Mesenteric fat pad (tissue), 1 donor: ENCODE measurements at regions not wholly inside any gene's neighbourhood (a gene's known extent, or its start where the extent isn't known, plus 50 kb on each side); places are given as distances from the start of the nearest gene placed in this dataset.

ENCODE experiments used
- DNase-seq: peaks from one replicate; pipeline ENCODE4 v3.0.0-alpha.2; 2020; ENCODE audit warnings: low spot score
- donor health status: DM: yes; HTN: yes; CAD: no.

DNA sequence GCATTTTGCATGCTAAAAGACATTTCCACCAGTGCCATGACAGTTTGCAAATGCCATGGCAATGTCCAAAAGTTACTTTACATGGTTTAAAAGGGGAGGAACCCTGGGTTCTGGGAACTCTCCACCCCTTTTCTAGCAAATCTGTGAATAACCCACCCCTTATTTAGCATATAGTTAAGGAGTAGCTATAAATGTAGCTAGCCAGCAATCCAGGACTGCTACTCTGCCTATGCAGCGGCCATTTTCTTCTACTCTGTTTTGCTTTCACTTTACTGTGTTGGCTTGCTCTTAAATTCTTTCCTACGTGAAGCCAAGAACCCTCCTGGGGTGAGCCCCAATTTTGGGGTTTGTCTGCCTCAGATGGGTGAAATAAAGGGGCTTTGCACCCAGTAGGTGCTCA, 141.0 kb downstream of the PTPN11 start:
- DNase-seq, result no peak

DNA sequence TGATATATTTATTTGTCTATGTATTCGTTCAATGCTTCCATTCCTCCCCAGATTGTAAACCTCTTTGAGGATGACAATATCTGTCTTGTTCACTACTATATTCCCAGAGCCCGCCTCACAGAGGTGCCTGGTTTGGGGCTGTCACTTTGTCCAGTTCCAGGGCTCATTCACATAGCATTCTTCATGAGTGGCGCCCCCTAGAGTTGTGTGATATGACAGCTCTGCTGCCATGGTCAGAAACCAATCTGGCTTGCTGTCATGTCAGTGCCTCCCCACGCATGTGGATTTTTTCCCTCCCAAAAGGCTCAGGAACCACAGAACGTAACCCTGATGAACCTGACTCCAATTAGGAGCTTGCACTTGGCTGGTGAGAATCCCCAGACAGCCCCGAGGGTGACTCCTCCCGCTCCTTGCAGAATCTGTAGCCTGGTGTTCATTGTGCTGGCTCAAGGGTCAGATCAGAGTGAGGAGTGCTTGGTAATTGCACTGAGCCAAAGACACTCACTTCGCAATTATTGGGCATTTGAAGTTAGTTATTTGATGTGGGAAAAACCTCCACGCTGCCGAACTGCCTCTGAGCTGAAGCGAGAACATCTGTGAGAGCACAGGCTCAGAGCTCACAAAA, 145.5 kb downstream of the PTPN11 start:
- peak; percentile 43 for DNase-seq

DNA sequence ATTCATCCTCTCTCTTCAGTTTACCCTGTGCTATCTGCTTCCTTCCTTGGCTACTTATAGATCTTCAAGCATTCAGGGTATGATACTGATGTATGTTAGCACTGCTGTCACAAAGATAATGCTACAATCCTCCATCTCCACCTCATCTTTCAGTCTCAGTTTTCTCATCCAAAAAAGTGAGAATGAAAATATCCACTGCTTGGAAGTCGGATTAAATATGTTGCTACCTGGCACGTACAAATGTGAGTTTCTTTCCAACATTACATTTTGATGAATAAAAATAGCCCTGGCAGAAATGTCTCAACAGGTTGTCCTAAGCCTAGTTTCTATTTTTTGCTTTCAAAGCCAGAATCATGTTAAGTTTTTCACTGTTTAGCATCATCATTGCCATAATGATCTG, 149.9 kb downstream of the PTPN11 start:
- DNase-seq, result no peak

DNA sequence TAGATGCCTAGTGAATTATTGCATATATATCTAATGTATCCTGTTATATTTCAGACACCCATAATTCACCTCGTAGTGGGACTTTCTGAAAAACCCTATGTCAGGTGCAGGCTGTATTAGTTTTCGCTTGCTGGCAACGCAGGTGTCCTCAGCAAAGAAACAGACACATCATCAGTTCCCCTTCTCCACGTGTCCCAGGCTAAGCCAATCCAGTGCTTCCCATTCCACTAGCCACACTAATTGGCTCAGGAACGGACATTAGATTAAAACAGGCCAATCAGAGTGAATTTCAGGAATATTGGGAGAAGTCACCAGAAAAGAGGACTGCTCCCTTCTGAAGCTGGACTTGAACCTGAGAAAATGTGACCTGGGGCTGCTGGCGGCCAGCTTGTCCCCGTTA, 151.3 kb downstream of the PTPN11 start:
- DNase-seq, result no peak

DNA sequence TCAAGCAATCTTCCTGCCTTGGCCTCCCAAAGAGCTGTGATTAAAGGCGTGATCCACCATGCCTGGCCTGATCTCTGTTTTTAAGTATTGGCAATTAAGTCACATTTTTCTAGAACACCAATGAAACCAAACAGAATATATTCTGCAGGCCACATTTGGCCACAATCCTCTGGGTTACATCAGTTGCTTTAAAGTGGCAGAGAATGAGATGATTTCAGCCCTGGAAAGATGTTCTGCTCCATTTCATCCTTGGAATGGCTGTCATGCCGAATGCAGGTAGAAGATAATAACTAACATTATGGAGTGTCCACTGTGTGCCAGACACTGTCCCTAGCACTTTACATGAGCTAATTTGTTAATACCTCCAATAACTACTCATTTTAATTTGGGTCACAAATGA, 154.4 kb downstream of the PTPN11 start:
- DNase-seq, result no peak

DNA sequence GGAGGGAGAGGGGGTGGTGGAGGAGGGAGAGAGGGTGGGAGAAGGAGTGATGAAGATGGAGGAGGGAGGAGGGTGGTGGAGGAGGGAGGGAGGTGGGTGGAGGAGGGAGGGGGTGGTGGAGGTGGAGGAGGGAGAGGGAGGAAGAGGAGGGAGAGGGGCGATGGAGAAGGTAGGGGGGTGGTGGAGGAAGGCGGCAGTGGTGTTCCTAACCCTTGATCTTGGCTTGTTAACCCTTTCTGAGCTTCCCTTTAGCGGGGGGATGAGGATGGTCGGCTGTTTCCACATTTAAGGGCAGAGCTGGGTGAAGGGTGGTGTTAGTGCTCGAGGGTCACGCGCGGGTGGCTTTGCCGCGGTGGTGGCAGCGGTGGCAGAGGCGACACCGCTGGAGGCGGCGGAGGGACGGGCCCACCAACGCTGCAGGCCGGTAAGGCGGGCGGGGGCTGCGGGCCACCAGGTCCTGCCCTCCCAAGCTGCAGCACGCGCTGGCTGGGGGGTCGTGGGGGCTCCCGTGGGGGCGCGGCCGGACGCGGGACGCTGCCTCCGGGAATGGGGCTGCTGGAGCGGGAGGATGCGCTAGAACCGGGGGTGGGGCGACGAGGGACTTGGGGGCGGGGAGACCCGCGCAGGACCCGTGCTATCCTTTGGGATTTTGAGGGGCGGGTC, 156.3 kb downstream of the PTPN11 start:
- DNase-seq, result no peak

DNA sequence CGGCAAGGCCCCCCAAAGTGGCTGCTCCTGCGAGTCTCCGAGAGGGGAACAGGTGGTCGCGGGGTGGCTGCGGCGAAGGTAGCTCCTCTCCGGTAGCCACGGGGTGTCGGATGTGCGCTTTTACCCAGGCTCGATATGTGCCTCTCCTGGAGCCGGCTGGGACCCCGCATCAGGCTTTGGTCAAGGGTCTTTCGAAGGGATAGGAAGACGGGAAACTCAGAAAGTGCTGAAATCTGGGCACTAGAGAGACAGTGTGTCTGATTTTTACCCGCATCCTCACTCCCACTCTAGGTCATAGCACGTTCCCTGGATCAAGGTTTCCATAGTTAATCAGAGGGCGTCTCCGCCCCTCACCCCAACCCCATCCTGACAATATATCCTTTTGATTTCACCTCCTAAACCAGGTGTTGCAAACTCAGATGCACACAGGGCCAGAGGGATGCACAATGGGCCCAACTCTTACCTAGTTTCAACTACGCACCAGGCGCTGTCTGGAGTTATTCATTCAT, 156.9 kb downstream of the PTPN11 start:
- DNase-seq, result no peak

DNA sequence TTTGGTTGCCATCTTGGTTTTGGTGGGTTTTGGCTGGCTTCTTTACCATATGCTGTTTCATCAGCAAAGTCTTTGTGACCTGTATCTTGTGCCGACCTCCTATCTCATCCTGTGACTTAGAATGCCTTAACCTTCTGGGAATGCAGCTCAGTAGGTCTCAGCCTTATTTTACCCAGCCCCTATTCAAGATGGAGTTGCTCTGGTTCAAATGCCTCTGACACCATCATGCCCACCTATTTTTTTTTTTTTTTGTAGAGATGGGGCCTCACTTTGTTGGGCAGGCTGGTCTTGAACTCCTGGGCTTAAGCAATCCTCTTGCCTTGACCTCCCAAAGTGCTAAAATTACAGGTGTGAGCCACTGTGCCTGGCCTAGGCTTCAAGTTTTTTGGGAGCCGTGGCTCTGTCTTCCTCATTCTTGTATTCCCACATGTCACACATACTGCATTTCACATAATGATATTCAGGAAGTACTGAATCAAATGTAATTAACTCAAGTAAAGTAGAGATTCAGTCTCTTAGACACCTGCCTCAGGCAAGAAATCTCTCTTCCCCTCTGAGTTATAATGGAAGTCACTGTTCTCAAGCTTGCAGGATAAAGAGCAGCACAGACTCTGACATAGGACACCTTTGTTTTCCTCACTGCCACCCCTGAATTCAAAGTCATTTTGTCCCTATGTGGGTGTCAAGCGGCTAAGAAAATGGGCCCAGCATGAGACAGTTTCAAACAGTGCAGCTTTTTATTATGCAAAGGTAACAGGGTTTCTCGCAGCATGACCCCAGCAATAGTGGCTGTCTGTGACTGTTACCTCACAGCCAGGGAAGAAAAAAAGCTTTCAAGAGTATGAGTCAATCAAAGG, 159.0 kb downstream of the PTPN11 start:
- DNase-seq, result no peak

DNA sequence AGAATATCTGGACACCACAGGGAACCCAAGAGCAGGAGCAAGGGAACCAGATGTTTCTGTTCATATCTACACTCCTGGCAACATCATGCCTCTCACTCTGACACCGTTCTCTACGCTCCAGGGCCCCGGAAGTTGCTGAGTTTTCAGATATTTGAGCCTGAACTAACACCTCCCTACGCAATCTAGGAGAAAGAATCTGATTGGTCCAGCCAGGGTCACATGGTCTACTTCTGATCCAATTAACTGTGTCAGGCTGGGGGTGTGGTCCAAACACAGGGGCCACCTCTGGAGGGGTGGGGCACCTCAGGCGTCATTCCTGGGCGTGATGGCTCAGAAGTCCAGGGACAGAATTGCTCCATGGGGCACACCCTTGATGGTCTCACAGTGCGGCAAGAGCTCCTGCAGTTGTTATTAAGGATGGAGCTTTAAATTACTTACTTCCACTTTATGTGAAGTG, 165.5 kb downstream of the PTPN11 start:
- DNase-seq, result no peak

DNA sequence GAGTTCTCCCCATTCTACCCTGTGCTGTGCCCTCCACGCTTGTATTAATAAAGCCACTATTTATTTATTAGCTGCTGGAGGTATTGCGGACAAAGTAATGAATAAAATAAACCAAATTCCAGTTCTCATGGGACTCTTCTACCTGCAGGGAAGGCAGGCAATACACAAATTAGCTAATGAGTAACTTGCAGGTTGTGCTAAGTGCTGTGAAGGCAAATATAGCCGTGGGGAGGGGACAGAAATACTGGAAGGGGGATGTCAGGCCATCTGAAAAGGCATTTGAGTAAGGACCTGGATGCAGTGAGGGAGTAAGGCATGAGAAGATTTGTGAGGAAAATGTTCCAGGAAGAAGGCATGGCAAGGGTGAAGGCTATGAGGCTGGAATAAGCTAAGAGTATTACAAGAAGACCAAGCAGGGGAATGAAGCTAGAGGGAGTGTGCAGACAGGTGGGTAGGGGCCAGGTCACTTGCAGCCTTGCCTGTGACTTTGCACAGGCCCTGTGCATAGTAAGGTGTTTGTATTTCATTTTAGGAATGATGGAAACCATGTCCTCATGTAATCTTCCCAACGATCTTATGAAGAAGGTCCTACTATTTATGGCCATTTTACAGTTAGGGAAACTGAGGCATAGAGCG, 167.5 kb downstream of the PTPN11 start:
- DNase-seq, result no peak

DNA sequence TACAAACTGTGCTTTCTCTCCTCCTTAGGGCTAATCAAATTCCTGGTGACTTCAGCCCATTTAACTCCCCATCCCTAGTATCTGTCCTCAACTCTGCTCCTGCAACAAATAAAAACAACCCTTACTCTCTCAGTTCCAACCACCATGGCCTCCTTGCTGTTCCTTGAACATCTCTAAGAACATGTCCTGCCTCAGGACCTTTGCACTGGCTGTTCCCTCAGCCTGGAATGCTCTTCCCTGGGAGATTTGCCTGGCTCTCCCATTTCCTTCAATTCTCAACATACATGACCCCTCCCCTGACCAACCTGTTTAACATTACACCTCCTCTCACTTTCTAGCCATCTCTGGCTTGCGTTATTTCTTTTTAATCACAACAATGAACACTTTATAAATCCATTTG, 170.5 kb downstream of the PTPN11 start:
- DNase-seq, result no peak

DNA sequence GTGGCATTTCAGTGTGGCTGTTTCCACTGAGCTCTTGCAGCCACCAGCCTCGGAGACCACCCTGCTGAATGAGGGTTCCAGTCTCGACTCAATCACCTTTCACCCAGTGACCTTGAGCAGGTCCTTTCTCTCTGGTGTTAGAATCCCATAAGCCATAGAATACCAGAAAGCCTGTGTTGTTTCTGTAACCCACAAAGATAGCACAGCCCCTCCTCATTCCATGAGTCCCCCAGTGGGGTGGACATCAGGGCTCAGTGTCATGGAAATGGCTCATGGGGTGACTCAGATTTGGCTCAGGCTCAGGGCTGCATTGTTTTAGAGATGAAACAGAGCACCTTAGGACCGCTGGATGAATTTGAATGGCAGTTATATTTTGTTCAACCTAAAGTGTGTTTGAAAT, 171.5 kb downstream of the PTPN11 start:
- DNase-seq, result no peak

DNA sequence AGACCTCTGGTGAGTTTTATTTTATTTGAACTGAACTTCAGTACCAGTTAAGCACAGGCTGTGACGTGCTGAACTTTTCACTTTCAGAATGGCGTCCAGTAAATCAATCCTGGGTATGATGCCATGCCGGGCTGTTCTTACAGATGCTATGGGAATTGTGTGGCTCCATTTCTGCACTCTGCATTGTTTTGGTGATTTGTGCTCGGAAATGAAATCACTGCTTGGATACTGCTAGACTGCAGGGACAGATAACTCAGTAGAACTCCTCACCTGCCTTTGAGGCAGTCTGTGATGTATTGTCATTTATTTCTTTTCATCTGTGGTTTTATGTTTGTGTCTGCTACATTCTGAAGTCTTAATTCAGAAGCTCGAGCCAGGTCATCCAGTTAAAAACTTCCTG, 172.7 kb downstream of the PTPN11 start:
- no peak for DNase-seq

DNA sequence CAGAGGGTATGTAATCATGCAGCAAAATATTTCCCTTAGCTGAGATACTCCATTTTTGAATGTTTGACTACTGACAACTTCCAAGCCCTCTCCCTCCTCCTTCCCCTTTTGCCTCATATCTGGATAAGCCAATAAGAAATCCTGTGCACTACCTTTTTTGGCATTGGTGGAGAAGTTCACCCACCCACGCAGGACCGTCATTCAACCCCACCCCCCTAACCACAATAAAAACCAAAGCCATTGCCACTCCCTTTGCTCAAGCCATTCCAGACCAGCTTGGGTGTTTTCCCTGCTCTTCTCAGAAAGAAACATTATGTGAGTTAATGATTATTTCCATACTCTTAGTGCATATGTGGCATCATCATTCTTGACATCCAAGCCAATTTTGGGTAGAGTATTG, 176.7 kb downstream of the PTPN11 start:
- no peak for DNase-seq

DNA sequence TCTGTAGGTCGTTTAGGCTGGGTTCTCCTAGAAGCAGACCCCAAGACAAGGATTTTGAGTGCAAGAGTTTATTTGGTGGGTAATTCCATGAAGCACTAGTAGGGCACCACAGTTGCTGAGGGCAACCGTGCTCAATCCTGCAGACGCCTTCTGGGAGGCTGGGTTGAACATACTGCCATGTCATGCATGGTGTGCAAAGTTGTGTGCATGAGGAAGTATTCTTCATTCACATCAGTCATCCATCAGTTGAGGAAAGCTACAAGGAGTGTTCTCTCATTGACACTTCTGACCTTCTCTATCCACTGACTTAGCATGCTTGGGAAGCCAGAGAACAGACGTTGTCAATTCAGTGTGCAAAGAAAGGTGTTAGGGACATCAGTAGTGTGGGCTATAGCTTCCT, 179.2 kb downstream of the PTPN11 start:
- DNase-seq, result no peak

DNA sequence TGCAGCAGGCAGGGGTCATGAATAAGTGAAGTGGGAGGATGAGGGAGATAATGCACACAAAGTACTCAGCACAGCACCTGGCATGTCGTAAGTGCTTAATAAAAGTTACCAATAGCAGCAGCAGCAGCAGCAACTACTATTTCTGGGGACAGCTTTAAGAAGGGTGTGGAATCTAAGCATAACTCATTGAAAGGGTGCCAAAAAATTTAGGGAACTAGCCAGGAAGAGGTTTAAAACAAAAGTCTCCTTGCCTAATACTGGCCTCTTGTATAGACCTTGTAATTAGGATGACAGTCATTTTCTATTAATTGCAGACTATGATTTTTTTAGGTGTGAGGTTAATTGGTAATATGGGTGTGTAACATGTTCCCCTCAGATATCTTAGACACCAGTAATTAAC, 179.9 kb downstream of the PTPN11 start:
- no peak for DNase-seq

DNA sequence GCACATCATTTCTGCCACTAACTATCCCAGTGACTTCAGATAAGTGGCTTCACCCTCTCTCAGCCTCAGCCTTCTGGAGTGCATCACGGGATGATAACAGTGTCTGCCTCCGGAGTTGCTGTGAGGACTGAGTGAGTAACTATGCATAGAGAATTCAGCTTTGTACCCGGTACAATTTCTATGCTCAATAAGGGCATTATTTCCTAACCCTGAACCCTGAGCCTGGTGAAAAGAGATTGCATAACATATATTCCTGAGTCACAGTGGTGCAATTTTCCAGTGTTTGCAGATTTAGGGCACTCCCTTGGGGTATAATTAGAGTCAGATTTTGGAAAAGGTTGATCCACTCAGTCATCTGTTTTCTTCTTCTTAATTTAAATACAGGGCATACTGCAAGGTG, 181.1 kb downstream of the PTPN11 start:
- DNase-seq, result no peak

DNA sequence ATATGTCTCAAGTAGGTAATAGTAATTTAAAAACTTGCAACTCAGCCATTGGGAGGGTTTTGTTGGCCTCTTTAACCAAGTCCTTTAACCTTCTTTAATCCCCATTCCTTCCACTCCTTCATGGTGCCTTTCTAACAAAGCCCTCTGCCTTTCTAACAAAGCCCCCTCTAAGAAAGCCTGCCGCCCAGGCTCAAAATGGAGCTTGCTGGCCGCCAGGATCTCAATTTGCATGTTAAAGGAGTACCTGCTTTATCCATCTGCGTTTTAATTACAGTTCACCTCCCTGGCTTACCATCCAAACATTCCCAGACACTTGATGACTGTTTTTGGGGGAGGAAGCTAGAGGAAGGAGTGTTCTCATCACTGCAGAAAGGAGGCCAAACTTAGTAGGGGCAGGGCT, 183.4 kb downstream of the PTPN11 start:
- no peak for DNase-seq

DNA sequence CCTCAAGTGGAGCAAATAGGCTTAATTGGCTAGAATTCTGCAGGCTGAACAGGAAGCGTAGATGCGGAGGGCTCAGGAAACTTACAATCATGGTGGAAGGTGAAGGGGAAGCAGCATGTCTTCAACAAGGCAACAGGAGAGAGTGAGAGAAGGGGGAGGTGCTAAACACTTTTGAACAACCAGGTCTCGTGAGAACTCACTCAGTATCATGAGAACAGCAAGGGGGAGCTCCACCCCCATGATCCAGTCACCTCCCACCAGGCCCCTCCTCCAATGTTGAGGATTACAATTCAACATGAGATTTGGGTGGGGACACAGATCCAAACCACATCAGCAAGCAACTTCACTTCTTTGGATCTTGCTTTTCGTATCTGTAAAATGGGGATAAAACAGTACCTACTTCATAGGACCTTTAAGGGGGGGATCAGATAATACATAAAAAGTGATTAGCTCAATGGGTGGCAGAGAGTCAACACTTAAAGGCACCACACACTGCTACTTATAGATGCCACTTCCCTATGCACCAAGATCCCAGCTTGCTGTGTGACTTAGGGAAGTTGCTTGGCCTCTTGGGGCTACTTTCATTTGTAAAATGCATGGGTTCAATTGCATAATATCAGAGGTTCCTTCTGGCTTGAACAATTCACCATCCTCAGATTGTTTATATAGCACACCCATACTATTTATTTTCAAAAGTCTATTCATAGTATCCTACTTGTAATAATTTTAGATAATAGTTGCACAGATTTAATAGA, 184.8 kb upstream of the RPH3A start:
- no peak for DNase-seq

DNA sequence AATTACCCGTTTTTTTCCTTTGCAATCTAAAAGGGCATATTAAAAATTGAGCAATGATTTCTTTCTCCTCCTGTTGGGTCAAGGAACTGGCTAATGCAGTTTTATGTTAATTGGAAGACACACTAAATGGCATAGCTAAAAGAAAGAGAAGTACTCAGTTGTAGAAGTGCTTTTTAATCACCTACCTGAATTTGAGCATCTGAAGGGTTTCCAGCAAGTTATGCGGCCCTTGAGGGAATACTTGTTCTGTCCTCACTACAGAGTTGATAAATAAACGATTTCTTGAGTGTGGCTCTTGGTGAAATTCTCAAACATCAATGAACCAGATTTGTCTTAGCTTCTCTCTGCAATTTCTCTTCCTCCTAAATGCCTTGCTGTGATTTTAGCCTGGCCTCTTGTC, 184.1 kb upstream of the RPH3A start:
- DNase-seq, result no peak

DNA sequence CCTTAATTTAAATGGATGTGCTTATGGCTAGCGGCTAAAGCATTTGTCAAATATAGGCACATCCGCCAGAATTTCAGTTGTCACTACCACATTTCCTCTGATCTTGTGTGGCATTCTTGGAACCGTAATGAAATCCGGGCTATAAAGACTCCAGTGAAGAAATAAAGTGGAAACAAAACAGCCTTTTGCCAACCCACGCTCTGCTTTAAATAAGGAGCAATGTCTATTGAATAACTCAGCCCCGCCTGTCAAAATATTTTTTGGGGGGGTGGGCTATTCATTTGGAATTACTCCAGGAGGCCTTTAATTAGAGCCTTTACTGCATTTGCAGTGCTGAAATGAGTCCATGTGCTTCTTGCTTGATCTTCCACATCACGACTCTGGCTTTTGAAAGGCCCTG, 179.6 kb upstream of the RPH3A start:
- no peak for DNase-seq
